ENCODE measurements at regions not wholly inside any gene's neighbourhood (a gene's known extent, or its start where the extent isn't known, plus 50 kb on each side); places are given as distances from the start of the nearest gene placed in this dataset.

DNA sequence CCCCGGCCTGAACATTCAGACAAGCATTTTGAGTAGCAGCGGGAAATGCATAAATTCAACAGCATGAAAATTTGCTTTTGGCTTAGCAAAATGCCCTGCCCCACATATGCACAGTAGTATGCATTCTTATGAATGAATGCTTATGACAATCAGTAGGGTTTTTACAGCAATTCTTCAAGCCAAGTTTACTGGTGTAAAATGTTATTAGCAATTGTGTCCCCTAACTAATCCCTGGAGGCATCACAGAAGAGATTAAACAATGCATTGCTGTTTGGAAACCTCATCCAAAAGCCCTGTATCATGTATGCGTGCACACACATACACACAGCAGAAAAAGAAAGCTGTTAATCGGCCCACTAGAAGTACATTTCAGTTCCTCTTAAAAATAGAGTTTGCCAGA is 406.5 kb downstream of the LRIG3 start:
- TF ChIP-seq, protein P1, sequence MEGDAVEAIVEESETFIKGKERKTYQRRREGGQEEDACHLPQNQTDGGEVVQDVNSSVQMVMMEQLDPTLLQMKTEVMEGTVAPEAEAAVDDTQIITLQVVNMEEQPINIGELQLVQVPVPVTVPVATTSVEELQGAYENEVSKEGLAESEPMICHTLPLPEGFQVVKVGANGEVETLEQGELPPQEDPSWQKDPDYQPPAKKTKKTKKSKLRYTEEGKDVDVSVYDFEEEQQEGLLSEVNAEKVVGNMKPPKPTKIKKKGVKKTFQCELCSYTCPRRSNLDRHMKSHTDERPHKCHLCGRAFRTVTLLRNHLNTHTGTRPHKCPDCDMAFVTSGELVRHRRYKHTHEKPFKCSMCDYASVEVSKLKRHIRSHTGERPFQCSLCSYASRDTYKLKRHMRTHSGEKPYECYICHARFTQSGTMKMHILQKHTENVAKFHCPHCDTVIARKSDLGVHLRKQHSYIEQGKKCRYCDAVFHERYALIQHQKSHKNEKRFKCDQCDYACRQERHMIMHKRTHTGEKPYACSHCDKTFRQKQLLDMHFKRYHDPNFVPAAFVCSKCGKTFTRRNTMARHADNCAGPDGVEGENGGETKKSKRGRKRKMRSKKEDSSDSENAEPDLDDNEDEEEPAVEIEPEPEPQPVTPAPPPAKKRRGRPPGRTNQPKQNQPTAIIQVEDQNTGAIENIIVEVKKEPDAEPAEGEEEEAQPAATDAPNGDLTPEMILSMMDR (IDR thresholded peaks at IDR 0.05; ENCODE audit: insufficient read depth, low read length, poor library complexity, severe bottlenecking): no peak
- TF ChIP-seq EZH2phosphoT487 (conservative IDR thresholded peaks at IDR 0.05; ENCODE audit: low read length): no peak
